Heart left ventricle (tissue), 16 donors: ENCODE measurements at regions not wholly inside any gene's neighbourhood (a gene's known extent, or its start where the extent isn't known, plus 50 kb on each side); places are given as distances from the start of the nearest gene placed in this dataset.

Experiments
- ATAC-seq, 4 donors: fragments of 200-7000 bp; cut with Tn5 transposase; one replicate each; pipeline ENCODE4 v1.9.1; 2020 to 2022; ENCODE audit warnings: moderate library complexity in 4 of 4, mild to moderate bottlenecking in 3 of 4, moderate number of reproducible peaks in 1 of 4
- DNase-seq, 5 donors: peaks; one replicate each; pipeline ENCODE4 v3.0.0-alpha.2; 2020
- H3K27ac ChIP-seq, 12 donors: fragments of 200-600 bp; sonication (generic) in 4 of 12; one replicate each; pipeline versions ENCODE4 v1.5.0 to v1.8.0; 2016 to 2022; ENCODE audit warnings: mild to moderate bottlenecking in 2 of 12
- H3K27me3 ChIP-seq, 9 donors: fragments of 200-600 bp; sonication (generic) in 2 of 9; one replicate each; pipeline versions ENCODE4 v1.5.1 to v1.8.0; 2016 to 2022; ENCODE audit warnings: mild to moderate bottlenecking in 3 of 9
- H3K36me3 ChIP-seq, 9 donors: fragments of 200-600 bp; sonication (generic) in 2 of 9; one replicate each; pipeline versions ENCODE4 v1.5.0 to v1.8.0; 2018 to 2022; ENCODE audit warnings: mild to moderate bottlenecking in 2 of 9
- H3K4me1 ChIP-seq, 12 donors: fragments of 200-600 bp; sonication (generic) in 4 of 12; one replicate each; pipeline versions ENCODE4 v1.5.0 to v1.8.0; 2016 to 2022; ENCODE audit warnings: mild to moderate bottlenecking in 3 of 12
- H3K4me3 ChIP-seq, 12 donors: fragments of 200-600 bp; sonication (generic) in 4 of 12; one replicate each; pipeline versions ENCODE4 v1.5.0 to v1.8.0; 2017 to 2022; ENCODE audit warnings: mild to moderate bottlenecking in 9 of 12, moderate library complexity in 4 of 12
- H3K9me3 ChIP-seq, 12 donors: fragments of 200-600 bp; sonication (generic) in 4 of 12; one replicate each; pipeline versions ENCODE4 v1.5.0 to v1.8.0; 2016 to 2022; ENCODE audit warnings: mild to moderate bottlenecking in 1 of 12
- CTCF ChIP-seq, 12 donors: fragments of 200-600 bp; sonication (generic) in 4 of 12; IDR thresholded peaks; one replicate each; pipeline versions ENCODE4 v1.5.0 to v1.8.0; 2018 to 2022; ENCODE audit warnings: antibody characterized with exemption in 12 of 12, mild to moderate bottlenecking in 5 of 12
- POLR2A ChIP-seq, 2 donors: fragments of 450-650 bp; IDR thresholded peaks; one replicate each; pipeline ENCODE4 v1.6.1; 2017; ENCODE audit warnings: antibody characterized with exemption in 2 of 2, mild to moderate bottlenecking in 2 of 2, moderate library complexity in 2 of 2
- WGBS, 4 donors: extraction: QIAGEN DNeasy Blood & Tissue Kit in 2 of 4; methylation state at CpG; one replicate each; pipeline versions ENCODE4 v1.1.5 to v1.1.7; 2013 to 2018; 5-methylcytosine and 5-hydroxymethylcytosine counted together
- intact Hi-C, 10 donors: fragments of 100-400 bp; cut with DNase I; formaldehyde crosslinking; loops; one replicate each; pipeline versions ENCODE4 v1.11.1 to v1.14.2; 2022
- donor health status: ischemic (EF 13 %, LVEDD 7.1; RV severe dilation, severe dysfunction).
- donor health status: healthy with polysubstance abuse.
- donor health status: DM: no; HTN: yes; CAD: no.
- donor health status: DM: no; HTN: no; CAD: no.
- donor health status: ischemic (EF 25% LVEDD 6.9; RV normal size, moderate dysfunction).
- donor health status: ischemic (EF 25% LVEDD 5.7; RV mildly dilated, moderate dysfunction).
- donor health status: healthy.
- donor health status: DM: yes; HTN: yes; CAD: no.
- donor health status: ischemic (EF 35%, LVEDD 5.7; RV mildly dilated, moderate dysfunction).
- donor health status: nonischemic (EF 11% LVEDD 7.7; RV severe dilation, severe dysfunction).
- donor health status: DM: yes; HTN: yes; CAD: no.
- donor health status: PGD.
- donor health status: ischemic (EF 29% LVEDD 5.4; RV normal size, mild dysfunction).
- donor health status: nonischemic (EF 23%, LVEDD 6.1; RV moderate dilation, normal function).

- H3K27me3 ChIP-seq: no peaks in the 10 kb centered on the region
- no peaks in the 10 kb centered on the region for H3K4me1 ChIP-seq
- no peak for TF ChIP-seq CTCF (IDR thresholded peaks at IDR 0.05)
- TF ChIP-seq POLR2A (IDR thresholded peaks at IDR 0.05): no peak
- no peak overlapping the region for H3K27ac ChIP-seq
- ATAC-seq: no peak
- no peaks in the 10 kb centered on the region for H3K9me3 ChIP-seq
- H3K36me3 ChIP-seq: no peaks in the 10 kb centered on the region
- intact Hi-C loops: no loop called here
- WGBS, 4 donors: 93 to 97% (median 95%) methylated on average over 3 of the region's 3 CpGs
- H3K4me3 ChIP-seq: no peak overlapping the region
- no peak for DNase-seq
These were observed 192.7 kb upstream of the NR4A3 start for GRCh38 chr9:99628849-99629620.

- TF ChIP-seq POLR2A (IDR thresholded peaks at IDR 0.05) (no peak), CTCF (IDR thresholded peaks at IDR 0.05) (no peak)
- intact Hi-C loops: no loop called here
- no peak overlapping the region for H3K27ac ChIP-seq
- DNase-seq (no peak), ATAC-seq (no peak)
- H3K36me3 ChIP-seq: no peaks in the 10 kb centered on the region
- no peaks in the 10 kb centered on the region for H3K9me3 ChIP-seq
- WGBS, 4 donors: 69 to 84% (median 77%) methylated on average over 1 of the region's 1 CpG
- H3K27me3 ChIP-seq: no peaks in the 10 kb centered on the region
- H3K4me1 ChIP-seq: no peaks in the 10 kb centered on the region
- H3K4me3 ChIP-seq: no peak overlapping the region
These were observed 189.2 kb upstream of the NR4A3 start for GRCh38 chr9:99632349-99633038.

- Histone ChIP-seq H3K27me3 (no peaks in the 10 kb centered on the region), H3K9me3 (no peaks in the 10 kb centered on the region), H3K4me1 (no peaks in the 10 kb centered on the region), H3K36me3 (no peaks in the 10 kb centered on the region), H3K4me3 (no peak overlapping the region), H3K27ac (no peak overlapping the region)
- no peak for ATAC-seq
- no peak for TF ChIP-seq POLR2A (IDR thresholded peaks at IDR 0.05)
- TF ChIP-seq CTCF (IDR thresholded peaks at IDR 0.05): no peak
- no peak for DNase-seq
- intact Hi-C loops: no loop called here
These were observed 188.4 kb upstream of the NR4A3 start for GRCh38 chr9:99633265-99633664.

- TF ChIP-seq CTCF (IDR thresholded peaks at IDR 0.05) (no peak), POLR2A (IDR thresholded peaks at IDR 0.05) (no peak)
- Histone ChIP-seq H3K9me3 (no peaks in the 10 kb centered on the region), H3K36me3 (no peaks in the 10 kb centered on the region), H3K4me3 (no peak overlapping the region), H3K27ac (no peak overlapping the region), H3K27me3 (no peaks in the 10 kb centered on the region), H3K4me1 (no peaks in the 10 kb centered on the region)
- ATAC-seq (no peak), DNase-seq (no peak)
- intact Hi-C loops: no loop called here
- WGBS, 4 donors: 82 to 93% (median 90%) methylated on average over 3 of the region's 3 CpGs
These were observed 187.5 kb upstream of the NR4A3 start for GRCh38 chr9:99634186-99634585.
